Mesenchymal stem cell (in vitro differentiated cells and primary cell): ENCODE measurements at regions not wholly inside any gene's neighbourhood (a gene's known extent, or its start where the extent isn't known, plus 50 kb on each side); places are given as distances from the start of the nearest gene placed in this dataset.

ENCODE experiments used
- DNase-seq: peaks from one replicate; pipeline ENCODE4 v3.0.0-alpha.2; 2013
- H2AFZ ChIP-seq: one replicate; pipeline ENCODE4 v1.6.1; 2013; ENCODE audit warnings: low read depth, mild to moderate bottlenecking, control low read depth, inconsistent platforms, low read length, moderate library complexity
- H2AK5ac ChIP-seq: 2 replicates; pipeline ENCODE4 v1.6.1; 2013; ENCODE audit warnings: low read length, moderate library complexity, mild to moderate bottlenecking, inconsistent platforms; ENCODE audit not compliant: severe bottlenecking
- H2BK120ac ChIP-seq: one replicate; pipeline ENCODE4 v1.6.1; 2013; ENCODE audit warnings: low read depth, mild to moderate bottlenecking, inconsistent platforms, low read length, moderate library complexity
- H2BK12ac ChIP-seq, 2 experiments: one replicate each; pipeline ENCODE4 v1.6.1; 2013; ENCODE audit warnings: inconsistent platforms in 2 of 2, low read length in 2 of 2, mild to moderate bottlenecking in 2 of 2, moderate library complexity in 2 of 2, control low read depth in 1 of 2
- H2BK15ac ChIP-seq: one replicate; pipeline ENCODE4 v1.6.1; 2013; ENCODE audit warnings: mild to moderate bottlenecking, low read depth, inconsistent platforms; ENCODE audit not compliant: poor library complexity, severe bottlenecking
- H2BK5ac ChIP-seq: 2 replicates; pipeline ENCODE4 v1.6.1; 2013; ENCODE audit warnings: low read depth, mild to moderate bottlenecking, low read length, control low read depth, inconsistent platforms; ENCODE audit not compliant: poor library complexity, severe bottlenecking
- H3K14ac ChIP-seq, 2 experiments: one replicate each; pipeline ENCODE4 v1.6.1; 2013; ENCODE audit warnings: inconsistent platforms in 2 of 2, low read length in 2 of 2, control low read depth in 1 of 2, mild to moderate bottlenecking in 1 of 2, moderate library complexity in 1 of 2
- H3K18ac ChIP-seq, 2 experiments: one replicate each; pipeline ENCODE4 v1.6.1; 2013; ENCODE audit warnings: inconsistent platforms in 2 of 2, low read length in 2 of 2, control low read depth in 1 of 2, low read depth in 1 of 2, mild to moderate bottlenecking in 1 of 2
- H3K23ac ChIP-seq, 2 experiments: one replicate each; pipeline ENCODE4 v1.6.1; 2013; ENCODE audit warnings: inconsistent platforms in 2 of 2, low read length in 2 of 2, mild to moderate bottlenecking in 2 of 2, moderate library complexity in 2 of 2, control low read depth in 1 of 2
- H3K27ac ChIP-seq: 2 replicates; pipeline ENCODE4 v1.5.1; 2013; ENCODE audit warnings: mild to moderate bottlenecking, moderate library complexity, low read length, control low read depth, inconsistent platforms; ENCODE audit not compliant: poor library complexity, severe bottlenecking
- H3K27me3 ChIP-seq, 2 experiments: 2 replicates each; pipeline versions ENCODE4 v1.6.1 to v1.7.0; 2013; ENCODE audit warnings: low read length in 2 of 2, mild to moderate bottlenecking in 2 of 2, moderate library complexity in 2 of 2, control low read depth in 1 of 2, inconsistent platforms in 1 of 2; ENCODE audit not compliant: control insufficient read depth in 1 of 2, insufficient read depth in 1 of 2
- H3K36me3 ChIP-seq, 2 experiments: 2 replicates each; pipeline versions ENCODE4 v1.6.1 to v1.7.0; 2013; ENCODE audit warnings: low read length in 2 of 2, control low read depth in 1 of 2, inconsistent platforms in 1 of 2, low read depth in 1 of 2, mild to moderate bottlenecking in 1 of 2; ENCODE audit not compliant: insufficient read depth in 2 of 2, control insufficient read depth in 1 of 2
- H3K4ac ChIP-seq, 2 experiments: one replicate each; pipeline ENCODE4 v1.6.1; 2013; ENCODE audit warnings: inconsistent platforms in 2 of 2, low read length in 2 of 2, mild to moderate bottlenecking in 2 of 2, moderate library complexity in 2 of 2, control low read depth in 1 of 2, low read depth in 1 of 2
- H3K4me1 ChIP-seq: 2 replicates; pipeline ENCODE4 v1.6.1; 2013; ENCODE audit warnings: low read depth, low read length, control low read depth; ENCODE audit not compliant: control insufficient read depth, insufficient read depth
- H3K4me2 ChIP-seq: 2 replicates; pipeline ENCODE4 v1.6.1; 2013; ENCODE audit warnings: low read length, mild to moderate bottlenecking, inconsistent platforms; ENCODE audit not compliant: poor library complexity, severe bottlenecking
- H3K4me3 ChIP-seq, 2 experiments: 2 replicates each; pipeline versions ENCODE4 v1.5.1 to v1.7.0; 2013; ENCODE audit warnings: low read length in 2 of 2, mild to moderate bottlenecking in 2 of 2, control low read depth in 1 of 2, low read depth in 1 of 2; ENCODE audit not compliant: insufficient read depth in 1 of 2
- H3K79me1 ChIP-seq: replicated peaks from 2 replicates; pipeline ENCODE4 v1.6.1; 2013; ENCODE audit warnings: mild to moderate bottlenecking, control low read depth, low read length, inconsistent platforms; ENCODE audit not compliant: poor library complexity, severe bottlenecking
- H3K9ac ChIP-seq: 2 replicates; pipeline ENCODE4 v1.7.0; 2013; ENCODE audit warnings: mild to moderate bottlenecking, low read length, moderate library complexity
- H3K9me3 ChIP-seq: 2 replicates; pipeline ENCODE4 v1.7.0; 2013; ENCODE audit warnings: mild to moderate bottlenecking, low read length; ENCODE audit not compliant: control insufficient read depth
- H4K8ac ChIP-seq: one replicate; pipeline ENCODE4 v1.6.1; 2013; ENCODE audit warnings: inconsistent platforms, mild to moderate bottlenecking, low read length, moderate library complexity
- H4K91ac ChIP-seq: one replicate; pipeline ENCODE4 v1.6.1; 2013; ENCODE audit warnings: mild to moderate bottlenecking, low read length, inconsistent platforms
- WGBS: methylation state at CpG from one replicate; pipeline ENCODE4 v1.1.7; 2013; ENCODE audit warnings: mixed read lengths; 5-methylcytosine and 5-hydroxymethylcytosine counted together

- Histone ChIP-seq H3K79me1 (no peaks in the 10 kb centered on the region), H4K91ac (no peak overlapping the region), H2BK15ac (no peak overlapping the region), H3K9me3 (no peaks in the 10 kb centered on the region), H3K27ac (no peak overlapping the region), H3K4me1 (no peaks in the 10 kb centered on the region), H4K8ac (no peak overlapping the region), H3K4ac (no peak overlapping the region), H3K18ac (no peak overlapping the region), H3K4me2 (no peak overlapping the region), H3K27me3 (no peaks in the 10 kb centered on the region), H3K23ac (no peak overlapping the region), H2BK120ac (no peak overlapping the region), H2BK5ac (no peak overlapping the region), H3K36me3 (no peaks in the 10 kb centered on the region), H3K14ac (no peak overlapping the region), H3K4me3 (no peak overlapping the region), H2BK12ac (no peak overlapping the region), H2AK5ac (no peak overlapping the region), H3K9ac (no peak overlapping the region), H2AFZ (no peak overlapping the region)
- DNase-seq, result peak; percentile 79
- 100% methylated on average over 2 of the region's 2 CpGs for WGBS
These were observed 219.2 kb downstream of the KIT start for GRCh38 chr4:54877006-54877405.

DNA sequence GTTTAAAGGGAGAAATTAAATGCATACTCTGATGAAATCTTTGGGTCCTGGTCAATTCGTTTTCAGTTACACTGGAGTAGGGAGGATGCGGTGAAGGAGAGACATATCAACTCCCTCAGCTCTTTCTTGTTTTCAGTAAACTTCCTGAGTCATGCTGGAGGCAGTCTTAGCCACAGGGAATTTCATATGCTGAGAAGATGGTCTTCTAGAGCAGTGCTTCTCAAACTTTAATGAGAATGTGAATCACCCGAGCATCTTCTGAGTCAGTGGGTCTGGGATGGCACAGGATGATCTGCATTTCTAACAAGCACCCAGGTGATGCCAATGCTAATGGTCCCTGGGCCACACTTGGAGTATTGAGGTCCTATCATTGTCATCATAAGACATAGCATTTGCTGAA, 214.5 kb downstream of the KIT start:
- Histone ChIP-seq H3K4me2 (no peak overlapping the region), H4K8ac (no peak overlapping the region), H2BK12ac (no peak overlapping the region)

GRCh38 chr4:54863571-54864255, 206.0 kb downstream of the KIT start:
- H4K8ac ChIP-seq, result no peak overlapping the region
- H3K27ac ChIP-seq, result no peak overlapping the region
- H3K18ac ChIP-seq, result no peak overlapping the region
- H4K91ac ChIP-seq, result no peak overlapping the region
- no peak overlapping the region for H2BK12ac ChIP-seq
- H3K4me1 ChIP-seq, result no peaks in the 10 kb centered on the region
- H2BK5ac ChIP-seq, result no peak overlapping the region
- 94% methylated on average over 3 of the region's 3 CpGs for WGBS
- peaks cover 4% of the 10 kb centered on the region for H3K9me3 ChIP-seq
- H2AK5ac ChIP-seq, result no peak overlapping the region
- no peak for DNase-seq
- H2AFZ ChIP-seq, result no peak overlapping the region
- peaks cover 0 to 37% of the 10 kb centered on the region in 2 experiments for H3K27me3 ChIP-seq
- no peak overlapping the region for H3K4me2 ChIP-seq
- H3K23ac ChIP-seq, result no peak overlapping the region
- H2BK120ac ChIP-seq, result peak overlapping the region; percentile 34
- no peak overlapping the region for H2BK15ac ChIP-seq
- H3K36me3 ChIP-seq, result no peaks in the 10 kb centered on the region
- no peak overlapping the region for H3K9ac ChIP-seq
- H3K79me1 ChIP-seq, result no peaks in the 10 kb centered on the region
- H3K4me3 ChIP-seq, result no peak overlapping the region
- H3K14ac ChIP-seq, result no peak overlapping the region
- no peak overlapping the region for H3K4ac ChIP-seq

More for the DNA sequence above, 214.5 kb downstream of the KIT start:
- no peaks in the 10 kb centered on the region for H3K9me3 ChIP-seq
- H2BK5ac ChIP-seq, result no peak overlapping the region
- no peaks in the 10 kb centered on the region for H3K27me3 ChIP-seq
- no peak overlapping the region for H3K23ac ChIP-seq
- WGBS, result 80% methylated on average over 3 of the region's 3 CpGs
- no peak overlapping the region for H3K9ac ChIP-seq
- no peak overlapping the region for H2BK15ac ChIP-seq
- no peaks in the 10 kb centered on the region for H3K79me1 ChIP-seq
- H3K14ac ChIP-seq, result no peak overlapping the region
- H3K4ac ChIP-seq, result no peak overlapping the region
- no peaks in the 10 kb centered on the region for H3K4me1 ChIP-seq
- no peak overlapping the region for H3K18ac ChIP-seq
- no peak overlapping the region for H2BK120ac ChIP-seq
- no peak overlapping the region for H3K27ac ChIP-seq
- no peak overlapping the region for H2AFZ ChIP-seq
- DNase-seq, result peak; percentile 10
- no peak overlapping the region for H2AK5ac ChIP-seq
- H3K4me3 ChIP-seq, result no peak overlapping the region
- H3K36me3 ChIP-seq, result no peaks in the 10 kb centered on the region
- H4K91ac ChIP-seq, result no peak overlapping the region

GRCh38 chr4:54861201-54861600, 203.4 kb downstream of the KIT start:
- no peaks in the 10 kb centered on the region for H3K36me3 ChIP-seq
- H3K9ac ChIP-seq, result no peak overlapping the region
- H4K91ac ChIP-seq, result no peak overlapping the region
- no peak overlapping the region for H3K4me2 ChIP-seq
- no peak overlapping the region for H2BK12ac ChIP-seq
- H3K23ac ChIP-seq, result no peak overlapping the region
- H3K9me3 ChIP-seq, result peaks cover 4% of the 10 kb centered on the region
- no peak overlapping the region for H2AFZ ChIP-seq
- DNase-seq, result no peak
- no peaks in the 10 kb centered on the region for H3K4me1 ChIP-seq
- no peak overlapping the region for H4K8ac ChIP-seq
- no peak overlapping the region for H3K18ac ChIP-seq
- 81% methylated on average over 2 of the region's 2 CpGs for WGBS
- no peak overlapping the region for H2BK120ac ChIP-seq
- no peak overlapping the region for H2AK5ac ChIP-seq
- no peak overlapping the region for H2BK15ac ChIP-seq
- no peak overlapping the region for H3K27ac ChIP-seq
- no peak overlapping the region for H3K14ac ChIP-seq
- no peak overlapping the region for H3K4me3 ChIP-seq
- H3K4ac ChIP-seq, result no peak overlapping the region
- H3K27me3 ChIP-seq, result peaks cover 4 to 61% of the 10 kb centered on the region in 2 experiments
- H3K79me1 ChIP-seq, result no peaks in the 10 kb centered on the region
- no peak overlapping the region for H2BK5ac ChIP-seq
